Body of pancreas (tissue), 4 donors: ENCODE measurements at regions not wholly inside any gene's neighbourhood (a gene's known extent, or its start where the extent isn't known, plus 50 kb on each side); places are given as distances from the start of the nearest gene placed in this dataset.

Experiments used
- ATAC-seq: fragments of 150-250 bp; one replicate; pipeline ENCODE4 v1.9.1; 2016
- DNase-seq, 4 donors: peaks; one replicate each; pipeline ENCODE4 v3.0.0-alpha.2; 2019
- H3K27ac ChIP-seq, 4 donors: fragments of 200-600 bp; sonication (generic); 1 replicate in 3 of 4; 2 replicates in 1 of 4; pipeline versions ENCODE4 v1.5.1 to v1.6.1; 2016 to 2019; ENCODE audit warnings: mild to moderate bottlenecking in 1 of 4, mixed read lengths in 1 of 4, moderate library complexity in 1 of 4
- H3K27me3 ChIP-seq, 2 donors: fragments of 200-600 bp; sonication (generic); one replicate each; pipeline ENCODE4 v1.6.0; 2016; ENCODE audit warnings: mild to moderate bottlenecking in 1 of 2
- H3K36me3 ChIP-seq, 2 donors: fragments of 200-600 bp; sonication (generic); replicated peaks in 1 of 2; 2 replicates each; pipeline ENCODE4 v1.5.1; 2016; ENCODE audit warnings: low read depth in 2 of 2; ENCODE audit not compliant: insufficient read depth in 1 of 2
- H3K4me1 ChIP-seq: fragments of 200-600 bp; sonication (generic); one replicate; pipeline ENCODE4 v1.6.0; 2016
- H3K4me3 ChIP-seq, 2 donors: fragments of 200-600 bp; sonication (generic); 1 replicate in 1 of 2; 2 replicates in 1 of 2; pipeline ENCODE4 v1.5.1; 2016 to 2019
- H3K9me3 ChIP-seq, 3 donors: fragments of 200-600 bp; sonication (generic); 1 replicate in 2 of 3; 2 replicates in 1 of 3; pipeline ENCODE4 v1.5.1; 2016
- CTCF ChIP-seq, 7 experiments: fragments of 450-650 bp in 4 of 7; fragments of 200-600 bp in 3 of 7; sonication (generic) in 3 of 7; IDR thresholded peaks; one replicate each; pipeline ENCODE4 v1.5.1; 2016 to 2019; ENCODE audit warnings: antibody characterized with exemption in 7 of 7
- POLR2A ChIP-seq, 3 donors: fragments of 450-650 bp; IDR thresholded peaks; one replicate each; pipeline ENCODE4 v1.6.1; 2016; ENCODE audit warnings: antibody characterized with exemption in 3 of 3, mild to moderate bottlenecking in 2 of 3
- WGBS, 2 donors: methylation state at CpG; one replicate each; pipeline ENCODE4 v1.1.5; 2017; 5-methylcytosine and 5-hydroxymethylcytosine counted together
- intact Hi-C: fragments of 100-400 bp; cut with DNase I; formaldehyde crosslinking; loops from one replicate; pipeline ENCODE4 v1.15.1; 2023

GRCh38 chr6:141562851-141563763 is 569.6 kb upstream of the GJE1 start:
- H3K27me3 ChIP-seq: no peaks in the 10 kb centered on the region
- intact Hi-C loops: no loop called here
- H3K4me1 ChIP-seq: no peaks in the 10 kb centered on the region
- no peaks in the 10 kb centered on the region for H3K9me3 ChIP-seq
- H3K27ac ChIP-seq: no peak overlapping the region
- peak; percentile 61 to 65 (median 62) for DNase-seq
- no peaks in the 10 kb centered on the region for H3K36me3 ChIP-seq
- WGBS, 2 donors: 8 to 10% methylated on average over 11 of the region's 11 CpGs
- TF ChIP-seq CTCF (IDR thresholded peaks at IDR 0.05) (peak; percentile 59 to 92 (median 83)), POLR2A (IDR thresholded peaks at IDR 0.05) (no peak)
- peak; percentile 91 for ATAC-seq
- no peak overlapping the region for H3K4me3 ChIP-seq

- no peak overlapping the region for H3K27ac ChIP-seq
- 24 to 42% methylated on average over 15 of the region's 15 CpGs for WGBS, 2 donors
- peak; percentile 56 for ATAC-seq
Measured at GRCh38 chr6:141562186-141562811, 570.4 kb upstream of the GJE1 start.

GRCh38 chr6:141561154-141561553 is 571.6 kb upstream of the GJE1 start:
- Histone ChIP-seq H3K27ac (no peak overlapping the region), H3K36me3 (no peaks in the 10 kb centered on the region), H3K4me3 (no peak overlapping the region), H3K9me3 (no peaks in the 10 kb centered on the region), H3K27me3 (no peaks in the 10 kb centered on the region), H3K4me1 (no peaks in the 10 kb centered on the region)
- WGBS, 2 donors: 42 to 48% methylated on average over 3 of the region's 3 CpGs
- no peak for DNase-seq
- intact Hi-C loops: no loop called here
- TF ChIP-seq CTCF (IDR thresholded peaks at IDR 0.05) (no peak), POLR2A (IDR thresholded peaks at IDR 0.05) (no peak)
- no peak for ATAC-seq

More at GRCh38 chr6:141562186-141562811, 570.4 kb upstream of the GJE1 start:
- no peaks in the 10 kb centered on the region for H3K36me3 ChIP-seq
- H3K9me3 ChIP-seq: no peaks in the 10 kb centered on the region
- peak in 2 of 4 donors; percentile 2 to 7 for DNase-seq
- no peaks in the 10 kb centered on the region for H3K27me3 ChIP-seq
- intact Hi-C loops: no loop called here
- no peak overlapping the region for H3K4me3 ChIP-seq
- no peaks in the 10 kb centered on the region for H3K4me1 ChIP-seq
- no peak for TF ChIP-seq POLR2A (IDR thresholded peaks at IDR 0.05)
- no peak for TF ChIP-seq CTCF (IDR thresholded peaks at IDR 0.05)

GRCh38 chr6:141552463-141552862 is 580.3 kb upstream of the GJE1 start:
- TF ChIP-seq CTCF (IDR thresholded peaks at IDR 0.05) (no peak), POLR2A (IDR thresholded peaks at IDR 0.05) (no peak)

More at GRCh38 chr6:141552463-141552862, 580.3 kb upstream of the GJE1 start:
- peak; percentile 84 for ATAC-seq
- no peaks in the 10 kb centered on the region for H3K9me3 ChIP-seq
- no peaks in the 10 kb centered on the region for H3K27me3 ChIP-seq
- H3K4me1 ChIP-seq: no peaks in the 10 kb centered on the region
- no peaks in the 10 kb centered on the region for H3K36me3 ChIP-seq
- intact Hi-C loops: no loop called here
- H3K4me3 ChIP-seq: no peak overlapping the region
- 32 to 49% methylated on average over 1 of the region's 1 CpG for WGBS, 2 donors
- H3K27ac ChIP-seq: no peak overlapping the region
- peak in 1 of 4 donors; percentile 13 for DNase-seq
